GM23338 (cell line): ENCODE measurements at regions not wholly inside any gene's neighbourhood (a gene's known extent, or its start where the extent isn't known, plus 50 kb on each side); places are given as distances from the start of the nearest gene placed in this dataset.

Experiments
- ATAC-seq: fragments of 200-7000 bp; cut with Tn5 transposase; 3 replicates; pipeline ENCODE4 v1.9.1; 2020
- DNase-seq: peaks from one replicate; pipeline ENCODE4 v3.0.0-alpha.2; 2015; ENCODE audit warnings: low spot score
- H2AFZ ChIP-seq: fragments of 200-600 bp; sonication (generic); 2 replicates; pipeline ENCODE4 v1.8.0; 2016; ENCODE audit warnings: antibody characterized with exemption, mild to moderate bottlenecking, moderate library complexity
- H3F3A ChIP-seq: fragments of 200-600 bp; sonication (generic); replicated peaks from 2 replicates; pipeline ENCODE4 v1.8.0; 2017; ENCODE audit warnings: antibody characterized with exemption, mixed run types, low read depth
- H3K27ac ChIP-seq: fragments of 200-600 bp; sonication (generic); 2 replicates; pipeline ENCODE4 v1.6.1; 2016; ENCODE audit warnings: low read depth
- H3K27me3 ChIP-seq: fragments of 200-600 bp; sonication (generic); 2 replicates; pipeline ENCODE4 v1.8.0; 2016; ENCODE audit warnings: mild to moderate bottlenecking, mixed run types, moderate library complexity; ENCODE audit not compliant: insufficient read depth
- H3K36me3 ChIP-seq: fragments of 200-600 bp; sonication (generic); 2 replicates; pipeline ENCODE4 v1.8.0; 2016; ENCODE audit warnings: mild to moderate bottlenecking; ENCODE audit not compliant: insufficient read depth
- H3K4me1 ChIP-seq: fragments of 200-600 bp; sonication (generic); 2 replicates; pipeline ENCODE4 v1.8.0; 2016; ENCODE audit warnings: mild to moderate bottlenecking, moderate library complexity; ENCODE audit not compliant: insufficient read depth
- H3K4me2 ChIP-seq: fragments of 200-600 bp; sonication (generic); 2 replicates; pipeline ENCODE4 v1.7.1; 2017; ENCODE audit warnings: mixed run types
- H3K4me3 ChIP-seq: fragments of 200-600 bp; sonication (generic); 2 replicates; pipeline ENCODE4 v1.6.1; 2016; ENCODE audit warnings: mixed run types
- H3K79me2 ChIP-seq: fragments of 200-600 bp; sonication (generic); replicated peaks from 2 replicates; pipeline ENCODE4 v1.8.0; 2017; ENCODE audit warnings: mild to moderate bottlenecking; ENCODE audit not compliant: insufficient read depth
- H3K9me2 ChIP-seq: fragments of 200-600 bp; sonication (generic); 2 replicates; pipeline ENCODE4 v1.8.0; 2017; ENCODE audit not compliant: insufficient read depth
- H4K20me1 ChIP-seq: fragments of 200-600 bp; sonication (generic); replicated peaks from 2 replicates; pipeline ENCODE4 v1.8.0; 2017; ENCODE audit warnings: mild to moderate bottlenecking; ENCODE audit not compliant: insufficient read depth
- H3K27ac Mint-ChIP-seq: 2 replicates; pipeline ENCODE4 v1.8.0; 2020; ENCODE audit warnings: inconsistent platforms, mild to moderate bottlenecking, moderate library complexity, mixed read lengths
- H3K27me3 Mint-ChIP-seq: 3 replicates; pipeline ENCODE4 v1.8.0; 2022; ENCODE audit warnings: low read depth, mild to moderate bottlenecking, moderate library complexity, mixed read lengths, inconsistent platforms; ENCODE audit not compliant: insufficient read depth, poor library complexity
- H3K36me3 Mint-ChIP-seq: 3 replicates; pipeline ENCODE4 v1.8.0; 2021; ENCODE audit warnings: low read depth, mild to moderate bottlenecking, inconsistent platforms, moderate library complexity, mixed read lengths
- H3K4me1 Mint-ChIP-seq: 3 replicates; pipeline ENCODE4 v1.8.0; 2020; ENCODE audit warnings: mild to moderate bottlenecking, inconsistent platforms, mixed read lengths
- H3K4me3 Mint-ChIP-seq: 3 replicates; pipeline ENCODE4 v1.8.0; 2021; ENCODE audit warnings: moderate library complexity, mild to moderate bottlenecking, inconsistent platforms, mixed read lengths
- H3K9me3 Mint-ChIP-seq: 3 replicates; pipeline ENCODE4 v1.8.0; 2020; ENCODE audit warnings: moderate library complexity, mild to moderate bottlenecking, inconsistent platforms, mixed read lengths
- CREB1 ChIP-seq: fragments of 250-450 bp; sonication (Bioruptor Pico); IDR thresholded peaks from 2 replicates; pipeline ENCODE4 v1.5.0; 2020; ENCODE audit warnings: low read depth, mild to moderate bottlenecking, moderate library complexity
- CTCF ChIP-seq, 2 experiments: fragments of 200-600 bp in 1 of 2; sonication (generic) in 1 of 2; conservative IDR thresholded peaks; 2 replicates each; pipeline versions ENCODE4 v1.5.1 to v1.6.1; 2016 to 2017; ENCODE audit warnings: antibody characterized with exemption in 2 of 2, low read depth in 2 of 2, mild to moderate bottlenecking in 2 of 2, moderate library complexity in 1 of 2
- ETS1 ChIP-seq: IDR thresholded peaks from 2 replicates; pipeline ENCODE4 v1.6.1; 2016; ENCODE audit warnings: antibody characterized with exemption
- EZH2 ChIP-seq: fragments of 200-600 bp; sonication (generic); IDR thresholded peaks from one replicate; pipeline ENCODE4 v1.8.0; 2017; ENCODE audit warnings: antibody characterized with exemption, mild to moderate bottlenecking, low read depth; ENCODE audit not compliant: unreplicated experiment
- EZH2phosphoT487 ChIP-seq: fragments of 200-600 bp; sonication (generic); IDR thresholded peaks from one replicate; pipeline ENCODE4 v1.8.1; 2018; ENCODE audit warnings: antibody characterized with exemption; ENCODE audit not compliant: unreplicated experiment
- JUNB ChIP-seq: IDR thresholded peaks from one replicate; pipeline ENCODE4 v1.6.1; 2016; ENCODE audit warnings: antibody characterized with exemption; ENCODE audit not compliant: unreplicated experiment
- NANOG ChIP-seq: IDR thresholded peaks from 2 replicates; pipeline ENCODE4 v1.6.1; 2016; ENCODE audit warnings: antibody characterized with exemption, borderline replicate concordance
- POLR2AphosphoS5 ChIP-seq: IDR thresholded peaks from 2 replicates; pipeline ENCODE4 v1.6.1; 2016; ENCODE audit warnings: antibody characterized with exemption, low read depth
- STAT1 ChIP-seq: IDR thresholded peaks from one replicate; pipeline ENCODE4 v1.6.1; 2016; ENCODE audit warnings: antibody characterized with exemption; ENCODE audit not compliant: unreplicated experiment
- ZNF114 ChIP-seq: fragments of 250-450 bp; sonication (Bioruptor Pico); IDR thresholded peaks from 2 replicates; pipeline ENCODE4 v1.5.0; 2020; ENCODE audit warnings: mild to moderate bottlenecking, moderate library complexity
- ZNF331 ChIP-seq: fragments of 250-450 bp; sonication (Bioruptor Pico); IDR thresholded peaks from 2 replicates; pipeline ENCODE4 v1.5.0; 2020; ENCODE audit warnings: low read depth, mild to moderate bottlenecking, moderate library complexity
- ZNF462 ChIP-seq: fragments of 250-450 bp; sonication (Bioruptor Pico); IDR thresholded peaks from 2 replicates; pipeline ENCODE4 v1.5.0; 2020; ENCODE audit warnings: mild to moderate bottlenecking, moderate library complexity
- TF ChIP-seq, protein P1 (sequence below): IDR thresholded peaks from one replicate; pipeline ENCODE4 v1.6.1; 2018; ENCODE audit warnings: antibody characterized with exemption; ENCODE audit not compliant: unreplicated experiment

DNA sequence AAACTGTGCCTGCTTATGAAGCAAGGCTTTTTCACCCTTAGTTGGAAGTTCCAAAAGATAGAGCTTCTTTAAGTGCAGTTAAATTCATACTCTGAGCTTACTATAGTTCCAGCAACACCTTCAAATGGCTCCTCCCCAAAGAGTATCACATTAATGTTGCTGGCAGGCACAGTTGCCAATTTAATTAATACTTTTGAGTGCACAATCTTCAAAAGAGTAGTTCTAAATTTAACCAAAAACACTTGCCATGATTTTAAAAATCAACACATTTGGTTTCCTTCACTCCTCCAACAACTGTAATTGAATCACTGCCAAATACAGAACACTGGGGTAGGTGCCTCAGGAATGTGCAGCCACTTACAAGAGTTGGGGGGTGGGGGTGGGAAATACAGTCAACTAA lies 150.6 kb upstream of the UBE2E3 start:
- H3K9me3 Mint-ChIP-seq, result no peaks in the 10 kb centered on the region; the same call in 1 of the 3 replicates
- H3K4me3 ChIP-seq, result no peak overlapping the region
- peaks cover 2% of the 10 kb centered on the region; the same call in 1 of the 2 replicates for H3K9me2 ChIP-seq
- no peak overlapping the region for H3K4me2 ChIP-seq
- H3K27me3 Mint-ChIP-seq, result no peaks in the 10 kb centered on the region
- no peak overlapping the region for H3K4me3 Mint-ChIP-seq
- TF ChIP-seq ZNF331 (CRISPR knock-in tag) (no peak), NANOG (no peak), EZH2 (no peak), ETS1 (no peak), ZNF462 (CRISPR knock-in tag) (no peak), ZNF114 (CRISPR knock-in tag) (no peak), EZH2phosphoT487 (no peak), POLR2AphosphoS5 (no peak), JUNB (no peak), STAT1 (no peak), CTCF (conservative IDR thresholded peaks at IDR 0.05; ENCODE audit: low read depth in 2 of 2) (no peak), CREB1 (CRISPR knock-in tag) (no peak)
- TF ChIP-seq, protein P1, sequence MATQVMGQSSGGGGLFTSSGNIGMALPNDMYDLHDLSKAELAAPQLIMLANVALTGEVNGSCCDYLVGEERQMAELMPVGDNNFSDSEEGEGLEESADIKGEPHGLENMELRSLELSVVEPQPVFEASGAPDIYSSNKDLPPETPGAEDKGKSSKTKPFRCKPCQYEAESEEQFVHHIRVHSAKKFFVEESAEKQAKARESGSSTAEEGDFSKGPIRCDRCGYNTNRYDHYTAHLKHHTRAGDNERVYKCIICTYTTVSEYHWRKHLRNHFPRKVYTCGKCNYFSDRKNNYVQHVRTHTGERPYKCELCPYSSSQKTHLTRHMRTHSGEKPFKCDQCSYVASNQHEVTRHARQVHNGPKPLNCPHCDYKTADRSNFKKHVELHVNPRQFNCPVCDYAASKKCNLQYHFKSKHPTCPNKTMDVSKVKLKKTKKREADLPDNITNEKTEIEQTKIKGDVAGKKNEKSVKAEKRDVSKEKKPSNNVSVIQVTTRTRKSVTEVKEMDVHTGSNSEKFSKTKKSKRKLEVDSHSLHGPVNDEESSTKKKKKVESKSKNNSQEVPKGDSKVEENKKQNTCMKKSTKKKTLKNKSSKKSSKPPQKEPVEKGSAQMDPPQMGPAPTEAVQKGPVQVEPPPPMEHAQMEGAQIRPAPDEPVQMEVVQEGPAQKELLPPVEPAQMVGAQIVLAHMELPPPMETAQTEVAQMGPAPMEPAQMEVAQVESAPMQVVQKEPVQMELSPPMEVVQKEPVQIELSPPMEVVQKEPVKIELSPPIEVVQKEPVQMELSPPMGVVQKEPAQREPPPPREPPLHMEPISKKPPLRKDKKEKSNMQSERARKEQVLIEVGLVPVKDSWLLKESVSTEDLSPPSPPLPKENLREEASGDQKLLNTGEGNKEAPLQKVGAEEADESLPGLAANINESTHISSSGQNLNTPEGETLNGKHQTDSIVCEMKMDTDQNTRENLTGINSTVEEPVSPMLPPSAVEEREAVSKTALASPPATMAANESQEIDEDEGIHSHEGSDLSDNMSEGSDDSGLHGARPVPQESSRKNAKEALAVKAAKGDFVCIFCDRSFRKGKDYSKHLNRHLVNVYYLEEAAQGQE, result no peak
- no peaks in the 10 kb centered on the region for H3K36me3 ChIP-seq
- no peaks in the 10 kb centered on the region for H3F3A ChIP-seq
- no peaks in the 10 kb centered on the region for H3K4me1 Mint-ChIP-seq
- H3K4me1 ChIP-seq, result no peaks in the 10 kb centered on the region
- no peak for DNase-seq
- no peak overlapping the region for H2AFZ ChIP-seq
- H3K27ac Mint-ChIP-seq, result no peak overlapping the region
- no peak for ATAC-seq
- H4K20me1 ChIP-seq, result no peaks in the 10 kb centered on the region
- H3K79me2 ChIP-seq, result no peaks in the 10 kb centered on the region
- H3K27ac ChIP-seq, result no peak overlapping the region
- no peaks in the 10 kb centered on the region for H3K36me3 Mint-ChIP-seq
- no peaks in the 10 kb centered on the region for H3K27me3 ChIP-seq
